ENCODE measurements at regions not wholly inside any gene's neighbourhood (a gene's known extent, or its start where the extent isn't known, plus 50 kb on each side); places are given as distances from the start of the nearest gene placed in this dataset.
"Not testable (repeated sequence)": the region's sequence is repeated elsewhere in the genome, so short reads cannot be mapped to it uniquely, and the experiment has no call there.

GRCh38 chr1:121538148-121538547 lies 353.4 kb downstream of the SRGAP2C start:
- not testable (repeated sequence) for TF ChIP-seq ZNF274 (IDR thresholded peaks at IDR 0.05; ENCODE audit: low read depth, low read length); YY1 (IDR thresholded peaks at IDR 0.05; ENCODE audit: insufficient read depth, insufficient read length)
